GM18505 (cell line): ENCODE measurements at regions not wholly inside any gene's neighbourhood (a gene's known extent, or its start where the extent isn't known, plus 50 kb on each side); places are given as distances from the start of the nearest gene placed in this dataset.
"Not testable (repeated sequence)": the region's sequence is repeated elsewhere in the genome, so short reads cannot be mapped to it uniquely, and the experiment has no call there.

Experiments
- ATAC-seq: cut with Tn5 transposase; IDR thresholded peaks from one replicate; pipeline ENCODE4 v1.9.1; 2021; ENCODE audit not compliant: unreplicated experiment
- POLR2A ChIP-seq: IDR thresholded peaks from 4 replicates; pipeline ENCODE4 v1.6.1; 2011; ENCODE audit warnings: borderline replicate concordance; ENCODE audit not compliant: insufficient read depth, insufficient read length; ENCODE audit errors: extremely low read depth

DNA sequence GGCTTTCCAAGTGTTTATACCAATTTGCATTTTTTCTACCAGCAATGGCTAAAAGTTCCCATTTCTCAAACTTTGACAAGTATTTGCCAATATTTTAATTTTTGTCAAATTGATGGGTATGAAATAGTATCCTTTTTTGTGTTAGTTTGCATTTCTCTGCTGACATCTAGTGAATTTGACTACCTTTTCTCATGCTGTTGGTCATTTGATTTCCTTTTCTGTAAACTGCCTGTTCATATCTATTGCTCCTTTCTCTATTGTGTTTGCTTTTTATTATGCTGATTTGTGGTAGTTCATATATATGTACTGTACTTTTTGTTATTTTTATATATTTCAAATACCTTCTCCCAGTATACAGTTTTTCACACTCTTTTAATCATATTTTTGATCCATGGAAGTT is 149.4 kb downstream of the PMAIP1 start:
- no peak for TF ChIP-seq POLR2A
- no peak for ATAC-seq

DNA sequence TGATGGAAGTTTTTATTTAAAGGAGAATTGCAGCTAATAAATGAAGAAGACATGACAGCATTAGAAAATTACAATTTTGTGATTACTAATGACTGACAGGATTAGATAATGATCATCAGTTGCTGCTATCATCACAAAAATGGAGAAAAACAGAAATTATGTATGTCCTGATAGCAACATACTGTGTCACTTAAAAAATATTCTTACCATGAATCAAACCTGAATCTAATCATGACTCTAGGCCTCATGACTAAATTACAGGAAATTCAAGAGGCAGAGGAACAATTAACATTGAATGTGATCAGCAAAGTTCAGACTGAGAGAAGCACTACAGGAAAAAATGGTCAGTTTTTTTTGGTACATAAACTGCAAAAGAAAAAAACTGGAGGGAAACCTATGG is 147.8 kb downstream of the PMAIP1 start:
- ATAC-seq: no peak
- TF ChIP-seq POLR2A: no peak

DNA sequence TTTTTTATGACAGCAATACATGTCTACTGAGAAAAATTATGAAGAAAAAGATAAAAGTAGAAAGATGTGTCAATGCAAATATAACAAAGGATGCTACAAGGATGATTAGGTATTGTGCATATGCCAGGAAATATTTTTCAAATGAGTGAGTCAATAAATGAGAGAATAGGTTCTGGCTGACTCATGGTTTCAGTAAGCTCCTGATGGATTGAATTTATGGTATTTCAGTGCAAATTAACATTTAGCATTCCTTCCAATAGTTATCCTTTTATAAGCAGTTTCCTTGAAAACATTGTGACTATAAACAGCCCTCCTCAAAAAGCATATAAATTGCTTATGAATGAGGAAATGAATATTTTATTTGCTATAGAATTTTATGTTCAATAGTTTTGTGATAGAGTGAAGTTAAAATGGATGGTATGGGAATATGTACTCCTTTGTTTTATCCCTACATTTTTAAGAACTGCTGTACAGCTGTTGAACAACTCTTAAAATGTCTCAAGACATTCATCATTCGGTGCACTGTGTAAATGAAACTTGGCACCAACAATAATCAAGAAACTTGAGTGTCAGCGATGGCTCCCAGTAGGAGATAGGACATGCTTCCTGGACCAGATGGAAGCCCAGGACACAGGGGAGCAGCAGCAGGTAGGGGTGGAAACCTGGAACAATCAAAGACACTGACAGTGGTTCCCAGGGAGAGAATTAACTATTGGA is 144.7 kb downstream of the PMAIP1 start:
- TF ChIP-seq POLR2A: no peak
- no peak for ATAC-seq

DNA sequence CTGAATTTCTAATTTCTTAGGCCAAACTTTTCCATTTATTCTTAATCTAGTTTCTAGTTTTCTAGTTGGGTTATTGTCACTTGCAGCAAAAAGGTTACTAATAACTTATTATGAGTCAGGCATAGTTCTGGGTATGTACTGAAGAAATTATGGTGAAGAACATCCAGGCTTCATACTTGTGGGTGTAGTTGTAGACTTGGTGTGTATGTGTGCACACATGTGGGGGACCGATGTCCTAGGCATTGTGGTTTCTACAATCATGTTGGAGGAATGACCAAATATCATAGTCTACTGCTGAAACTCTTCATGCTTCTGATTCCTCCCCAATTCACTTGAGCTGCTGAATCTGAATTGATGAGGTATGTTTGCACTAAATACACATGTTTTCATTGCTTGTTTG is 141.2 kb downstream of the PMAIP1 start:
- no peak for ATAC-seq
- no peak for TF ChIP-seq POLR2A

DNA sequence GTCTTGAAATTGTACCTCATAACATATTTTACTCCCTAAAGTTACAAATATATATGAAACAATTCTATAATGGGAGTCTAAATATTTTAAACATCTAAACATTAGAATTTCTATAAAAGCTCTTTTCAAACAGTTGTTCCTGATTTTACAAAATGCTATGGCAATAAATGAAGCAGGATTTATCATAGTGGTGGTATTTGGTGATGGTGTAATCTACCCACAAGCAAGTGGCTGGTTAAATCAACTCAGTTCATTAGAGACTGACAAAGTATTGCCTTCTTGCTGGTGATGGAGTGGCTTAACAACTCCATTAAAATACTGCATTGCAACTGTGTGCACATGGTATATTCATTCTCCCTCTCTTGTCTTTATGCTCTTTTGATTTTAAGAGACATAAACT is 138.9 kb downstream of the PMAIP1 start:
- TF ChIP-seq POLR2A: no peak
- no peak for ATAC-seq

DNA sequence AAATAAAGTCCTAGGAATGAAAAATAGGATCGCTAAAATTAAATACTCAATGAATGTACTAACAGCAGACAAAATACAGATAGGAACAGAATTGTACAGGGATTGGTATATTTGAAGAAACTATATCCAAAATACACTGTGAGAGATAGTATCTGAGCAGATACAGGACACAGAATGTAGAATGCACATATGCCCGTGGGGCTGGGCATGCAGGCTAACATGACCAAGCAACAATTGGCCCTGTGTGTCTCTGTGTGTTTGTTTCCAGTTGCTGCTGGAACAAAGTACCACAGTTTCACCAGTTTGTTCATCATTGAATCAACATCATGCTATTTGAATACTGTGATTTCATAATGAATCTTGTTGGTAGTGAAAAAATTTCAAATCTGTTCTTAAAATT is 127.6 kb downstream of the PMAIP1 start:
- ATAC-seq: no peak
- TF ChIP-seq POLR2A: no peak

DNA sequence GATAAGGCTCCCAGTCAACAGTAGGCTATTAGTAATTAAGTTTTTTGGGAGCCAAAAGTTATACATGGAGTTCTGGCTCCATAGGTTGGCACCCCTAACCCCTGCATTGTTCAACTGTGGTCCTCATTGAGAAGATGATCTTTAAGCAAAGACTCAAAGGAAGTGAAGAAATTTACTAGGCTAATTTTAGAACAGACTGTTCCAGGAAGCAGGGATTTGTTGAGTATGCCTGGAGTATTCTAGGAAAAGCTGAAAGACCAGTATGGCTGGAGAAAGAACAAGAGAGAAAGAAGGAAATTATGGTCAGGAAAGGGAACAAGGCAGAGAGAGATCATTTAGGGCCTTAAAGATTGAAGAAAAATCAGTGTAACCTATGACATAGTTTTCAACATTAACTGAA is 125.1 kb downstream of the PMAIP1 start:
- ATAC-seq: no peak
- TF ChIP-seq POLR2A: no peak

DNA sequence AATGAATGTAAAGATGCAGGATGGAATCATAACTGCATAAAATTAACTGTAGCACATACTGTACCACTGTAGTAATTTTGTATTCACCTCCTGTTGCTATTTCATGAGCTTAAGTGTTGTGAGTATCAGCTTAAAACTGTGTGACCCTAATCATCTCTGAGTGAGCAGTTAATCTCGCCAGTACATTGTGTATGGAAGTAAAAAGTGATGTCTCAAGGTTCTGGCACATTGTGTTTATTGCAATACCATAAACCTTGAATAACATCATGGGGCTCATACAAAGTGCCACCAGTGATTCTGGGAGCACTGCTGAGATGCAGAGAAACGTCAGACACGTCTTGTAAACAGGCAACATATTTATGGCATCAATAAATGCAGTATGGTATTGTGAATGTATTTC is 124.5 kb downstream of the PMAIP1 start:
- TF ChIP-seq POLR2A: no peak
- ATAC-seq: no peak

DNA sequence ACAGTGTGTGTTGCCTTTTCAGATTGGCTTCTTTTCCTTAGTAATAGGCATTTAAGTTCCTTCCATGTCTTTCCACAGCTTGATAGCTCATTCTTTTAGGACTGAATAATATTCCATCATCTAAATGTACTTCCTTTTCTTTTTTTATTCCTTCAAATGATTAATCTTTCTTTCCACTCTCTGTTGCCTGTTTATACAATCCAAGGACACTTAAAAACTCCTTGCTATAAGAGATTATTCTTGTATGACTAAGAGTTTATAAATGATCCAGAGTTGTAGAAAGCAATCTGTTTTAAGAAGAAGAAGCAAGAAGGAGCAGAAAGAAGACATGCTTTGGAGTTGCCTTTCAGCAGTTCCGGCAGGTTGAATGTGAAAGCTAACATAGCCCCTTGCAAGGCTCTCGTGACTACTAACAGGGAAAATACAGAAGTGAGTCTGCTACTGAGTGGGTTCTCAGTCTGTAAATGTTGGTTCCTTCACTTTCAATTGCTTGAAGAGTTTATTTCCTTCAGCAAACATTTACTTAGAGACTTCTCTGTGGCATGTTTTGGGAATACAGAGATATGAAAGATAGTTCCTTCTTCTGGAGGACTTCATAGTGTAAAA is 123.0 kb downstream of the PMAIP1 start:
- no peak for TF ChIP-seq POLR2A
- no peak for ATAC-seq

DNA sequence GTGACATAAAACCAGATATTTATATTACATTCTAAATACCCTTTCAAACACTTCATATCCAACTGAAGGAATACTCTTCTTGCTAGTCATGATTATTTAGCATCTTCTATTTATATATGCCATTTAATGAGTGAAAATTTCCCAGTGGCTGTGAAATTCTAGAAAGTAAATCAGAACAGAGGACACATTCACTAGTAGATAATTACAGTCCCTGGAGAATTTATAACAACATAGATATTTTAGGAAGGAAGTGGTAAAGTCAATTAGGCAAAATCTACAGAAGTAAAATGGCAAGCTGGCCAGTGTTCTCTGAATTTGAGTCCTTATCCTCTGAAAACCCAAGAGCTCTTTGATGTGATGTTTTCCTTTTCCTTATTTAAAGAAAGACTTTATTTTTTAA is 121.8 kb downstream of the PMAIP1 start:
- no peak for ATAC-seq
- TF ChIP-seq POLR2A: no peak

DNA sequence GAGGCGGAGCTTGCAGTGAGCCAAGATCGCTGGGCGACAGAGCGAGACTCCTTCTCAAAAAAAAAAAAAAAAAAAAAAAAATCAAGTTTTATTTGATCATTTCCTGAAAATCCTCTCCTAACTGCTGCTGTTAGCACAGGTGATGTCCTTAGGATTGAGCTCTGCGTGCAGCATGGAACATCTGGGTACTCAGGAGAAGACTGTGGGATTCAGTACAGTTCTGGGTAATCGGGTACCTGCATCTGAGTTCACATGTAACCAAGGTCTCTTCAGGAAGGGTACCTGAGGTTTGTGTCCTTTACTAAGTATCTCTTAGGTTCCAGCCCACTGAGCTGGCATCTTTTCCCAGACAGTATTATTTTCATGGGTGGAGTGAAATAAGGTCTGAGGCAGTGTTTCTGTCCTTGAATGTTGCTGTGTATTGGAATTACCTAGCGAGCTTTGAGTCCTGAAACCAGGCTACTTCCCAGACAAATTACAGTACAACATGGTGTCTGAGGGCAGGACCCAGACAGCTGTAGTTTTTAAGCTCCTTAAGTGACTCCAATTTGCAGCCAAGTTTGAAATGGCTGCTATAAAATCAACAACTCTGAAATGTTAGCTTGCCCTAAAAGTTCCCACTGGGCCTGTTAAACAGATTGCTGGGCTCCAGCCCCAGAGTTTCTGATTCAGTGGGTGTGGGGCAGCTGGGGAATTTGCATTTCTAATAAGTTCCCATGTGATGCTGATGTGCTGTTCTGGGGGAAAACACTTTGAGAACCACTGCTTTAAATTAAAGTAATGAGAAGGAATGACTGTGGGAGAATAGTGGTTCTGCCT is 120.5 kb downstream of the PMAIP1 start:
- TF ChIP-seq POLR2A: no peak
- no peak for ATAC-seq

DNA sequence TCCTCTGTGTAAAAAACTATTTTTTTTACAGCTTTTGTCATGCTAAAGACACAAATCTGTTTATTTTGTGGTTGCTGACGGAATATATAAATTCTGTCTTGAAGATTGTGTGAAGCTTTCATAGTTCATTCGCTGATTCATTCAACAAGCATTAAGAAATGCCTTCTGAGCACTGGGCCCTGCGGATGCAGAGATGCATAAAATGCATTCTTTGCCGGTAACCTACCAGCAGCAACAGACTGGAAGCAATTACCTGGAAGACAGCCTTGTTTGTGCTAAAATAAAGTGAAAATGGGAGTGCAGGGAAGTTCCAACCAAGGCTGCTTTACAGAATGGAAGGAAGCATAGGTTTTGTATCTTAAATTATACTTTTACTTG is 119.7 kb downstream of the PMAIP1 start:
- no peak for ATAC-seq
- TF ChIP-seq POLR2A: no peak

DNA sequence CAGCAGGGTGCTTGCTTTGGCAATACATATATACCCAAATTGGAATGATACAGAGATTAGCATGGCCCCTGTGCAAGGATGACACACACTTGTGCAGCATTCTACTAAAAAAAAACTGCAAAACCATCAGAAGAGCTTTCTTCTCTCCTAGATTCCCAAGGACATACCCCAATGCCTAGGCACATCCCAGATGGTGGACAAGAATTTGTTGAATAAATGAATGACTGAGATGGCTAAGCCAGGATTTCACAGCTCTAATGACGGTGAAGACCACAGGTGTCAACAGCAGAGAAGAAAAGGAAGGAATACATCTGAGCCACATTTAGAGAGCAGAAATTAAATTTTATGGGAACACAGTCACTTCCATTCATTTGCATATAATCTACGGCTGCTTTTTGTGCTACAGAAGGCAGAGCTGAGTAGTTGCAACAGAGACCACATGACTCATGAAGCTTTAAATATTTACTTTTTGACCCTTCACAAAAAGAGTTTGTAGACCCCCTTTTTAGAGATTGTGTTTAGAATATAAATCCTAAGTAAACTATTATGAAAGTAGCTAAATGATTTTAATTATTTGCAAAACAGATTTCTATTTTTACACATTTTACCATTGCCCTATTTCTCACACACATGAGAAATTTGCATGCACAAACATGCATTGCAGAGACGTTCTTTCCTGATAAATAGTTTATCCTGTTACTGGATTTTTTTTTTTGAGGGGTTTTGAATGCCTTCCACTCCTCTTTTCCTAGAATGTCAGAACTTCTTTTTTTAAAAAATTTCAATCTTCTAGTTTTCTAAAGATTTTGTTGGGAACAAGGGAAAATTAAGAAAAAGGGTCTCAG is 119.0 kb downstream of the PMAIP1 start:
- ATAC-seq: no peak
- TF ChIP-seq POLR2A: no peak

DNA sequence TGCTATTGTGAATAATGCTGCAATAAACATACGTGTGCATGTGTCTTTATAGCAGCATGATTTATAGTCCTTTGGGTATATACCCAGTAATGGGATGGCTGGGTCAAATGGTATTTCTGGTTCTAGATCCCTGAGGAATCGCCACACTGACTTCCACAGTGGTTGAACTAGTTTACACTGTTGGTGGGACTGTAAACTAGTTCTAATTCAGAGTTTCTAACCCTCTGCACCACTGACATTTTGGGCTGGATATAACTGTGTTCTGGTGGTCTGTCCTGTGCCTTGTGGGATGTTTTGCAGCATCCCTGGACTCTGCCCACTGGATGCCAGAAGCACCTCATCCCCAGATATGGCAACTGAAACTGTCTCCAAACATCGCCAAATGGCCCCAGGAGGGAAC is 118.3 kb downstream of the PMAIP1 start:
- ATAC-seq: not testable (repeated sequence)
